HG03442 (cell line): ENCODE measurements at regions not wholly inside any gene's neighbourhood (a gene's known extent, or its start where the extent isn't known, plus 50 kb on each side); places are given as distances from the start of the nearest gene placed in this dataset.
"Not testable (repeated sequence)": the region's sequence is repeated elsewhere in the genome, so short reads cannot be mapped to it uniquely, and the experiment has no call there.

ENCODE experiments used
- ATAC-seq: cut with Tn5 transposase; IDR thresholded peaks from one replicate; pipeline ENCODE4 v1.9.1; 2021; ENCODE audit warnings: mild to moderate bottlenecking, moderate library complexity; ENCODE audit not compliant: unreplicated experiment

- not testable (repeated sequence) for ATAC-seq
Observed at GRCh38 chr16:60605652-60606051, 1430.6 kb downstream of the CDH8 start.

DNA sequence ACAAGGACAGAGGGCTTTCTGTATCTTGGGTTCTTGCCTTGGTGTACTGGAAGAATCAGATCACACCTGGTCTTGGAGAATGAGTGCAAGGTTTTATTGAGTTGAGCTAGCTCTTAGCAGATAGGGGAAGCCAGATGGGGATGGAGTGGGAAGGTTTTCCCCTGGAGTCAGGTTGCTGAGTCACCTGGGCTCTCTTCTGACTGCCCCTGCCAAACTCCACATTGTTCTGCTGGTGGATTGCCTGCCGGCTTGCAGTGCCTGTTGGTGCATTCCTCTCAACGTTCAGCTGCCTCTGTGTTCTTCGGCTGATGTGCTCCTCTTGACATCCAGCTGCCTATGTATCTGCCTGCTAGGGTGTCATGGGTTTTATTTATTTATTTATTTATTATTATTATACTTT lies 1431.1 kb downstream of the CDH8 start:
- no peak for ATAC-seq

DNA sequence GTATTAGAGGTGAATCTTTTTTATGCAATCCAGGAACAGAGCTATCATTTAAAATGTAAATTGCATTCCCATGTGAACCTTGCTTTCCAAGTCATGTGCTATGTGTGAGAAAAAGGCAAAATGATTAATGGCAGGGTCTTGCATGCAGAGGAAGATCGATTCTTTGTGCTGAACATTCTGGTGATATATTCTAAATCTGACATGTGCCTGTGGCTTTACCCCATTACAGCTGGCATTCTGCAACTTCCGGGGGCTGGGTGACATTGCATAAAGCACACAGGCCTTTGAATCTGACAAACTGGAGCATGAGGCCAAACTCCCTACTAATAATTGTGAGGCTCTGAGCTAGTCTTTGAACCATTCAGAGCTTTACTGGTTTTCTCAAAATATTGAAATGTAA lies 1449.7 kb downstream of the CDH8 start:
- ATAC-seq, result no peak

DNA sequence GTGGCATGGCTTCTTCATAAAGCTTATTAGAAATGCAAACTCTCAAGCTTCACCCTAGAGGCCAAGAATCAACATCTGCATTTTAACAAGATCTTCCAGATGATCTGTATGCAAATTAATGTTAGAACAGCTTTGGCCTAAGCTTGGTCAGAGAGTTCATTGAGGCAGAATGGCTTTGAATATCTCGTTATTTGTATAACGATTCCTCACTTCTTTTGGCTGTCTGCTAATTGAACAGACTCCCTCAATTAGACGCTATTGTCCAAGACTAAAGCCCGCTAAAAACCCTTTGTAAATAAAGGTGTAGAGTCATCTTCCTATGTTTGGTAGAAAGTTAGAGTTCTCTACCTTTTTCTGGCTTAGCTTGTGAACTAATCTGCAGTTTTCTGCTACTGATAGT lies 1453.7 kb downstream of the CDH8 start:
- ATAC-seq, result no peak

- ATAC-seq, result no peak
Observed at GRCh38 chr16:60566901-60567300, 1469.3 kb downstream of the CDH8 start.

GRCh38 chr16:60564588-60564987 lies 1471.7 kb downstream of the CDH8 start:
- no peak for ATAC-seq

DNA sequence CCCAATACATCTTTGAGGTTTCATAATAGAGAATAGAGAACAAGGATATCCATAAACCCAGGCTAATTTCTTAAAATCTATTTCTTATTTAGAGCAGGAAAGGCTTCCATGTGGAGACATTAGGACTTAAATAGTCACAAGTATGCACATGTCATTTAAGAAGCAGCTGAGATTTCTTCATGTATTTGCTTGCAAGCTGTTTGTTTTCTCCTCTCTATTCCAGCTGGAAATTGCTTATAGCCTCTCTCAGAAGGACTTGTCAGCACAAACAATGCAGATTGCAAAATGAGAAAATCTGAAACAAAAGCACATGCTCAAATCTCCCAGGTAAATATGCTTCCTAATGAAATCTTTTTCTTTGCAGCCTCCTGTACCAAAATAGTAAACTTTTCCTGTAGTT lies 1473.1 kb downstream of the CDH8 start:
- no peak for ATAC-seq

GRCh38 chr16:60558936-60559335 lies 1477.3 kb downstream of the CDH8 start:
- ATAC-seq, result no peak

GRCh38 chr16:60553090-60553757 lies 1483.0 kb downstream of the CDH8 start:
- no peak for ATAC-seq

DNA sequence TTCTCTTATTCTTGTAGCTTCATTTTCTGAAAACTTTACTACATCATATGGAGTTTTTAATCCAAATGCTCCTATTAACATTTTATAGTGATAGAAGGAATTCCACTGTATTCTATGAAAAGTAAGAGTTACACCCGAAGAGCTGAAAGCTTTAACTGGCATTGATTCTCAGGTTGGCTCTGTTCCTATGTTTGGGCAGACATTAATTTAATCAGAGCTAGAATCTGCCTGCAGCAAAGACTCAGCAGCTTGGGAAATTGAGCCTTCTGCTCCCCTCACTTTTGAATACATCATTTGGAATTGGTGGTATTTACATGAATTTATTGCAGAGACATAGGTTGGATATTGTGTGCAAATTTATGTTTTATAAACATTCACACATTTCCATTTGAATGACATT lies 1494.7 kb downstream of the CDH8 start:
- ATAC-seq, result no peak

GRCh38 chr16:60510941-60511340 lies 1525.3 kb downstream of the CDH8 start:
- ATAC-seq, result no peak

GRCh38 chr16:60510208-60510607 lies 1526.0 kb downstream of the CDH8 start:
- ATAC-seq, result no peak

DNA sequence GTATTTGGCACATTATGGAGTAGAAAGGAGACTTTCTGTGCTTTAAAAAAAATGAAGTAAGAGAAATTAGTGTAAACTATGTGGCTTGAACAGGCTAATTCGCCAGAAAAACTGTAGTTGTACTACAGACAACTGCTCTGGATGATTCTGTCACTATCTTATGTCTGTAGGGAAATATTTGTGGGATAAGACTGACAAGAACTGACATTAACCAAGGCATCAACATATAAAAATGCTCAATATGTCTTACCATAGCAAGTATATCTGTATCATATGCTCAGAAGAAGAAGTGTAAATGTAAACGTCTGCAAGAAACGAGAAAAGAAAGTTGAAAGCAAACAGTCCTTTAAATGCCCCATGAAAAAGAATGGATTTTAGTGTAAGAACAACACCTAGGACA lies 1545.0 kb downstream of the CDH8 start:
- ATAC-seq, result no peak

DNA sequence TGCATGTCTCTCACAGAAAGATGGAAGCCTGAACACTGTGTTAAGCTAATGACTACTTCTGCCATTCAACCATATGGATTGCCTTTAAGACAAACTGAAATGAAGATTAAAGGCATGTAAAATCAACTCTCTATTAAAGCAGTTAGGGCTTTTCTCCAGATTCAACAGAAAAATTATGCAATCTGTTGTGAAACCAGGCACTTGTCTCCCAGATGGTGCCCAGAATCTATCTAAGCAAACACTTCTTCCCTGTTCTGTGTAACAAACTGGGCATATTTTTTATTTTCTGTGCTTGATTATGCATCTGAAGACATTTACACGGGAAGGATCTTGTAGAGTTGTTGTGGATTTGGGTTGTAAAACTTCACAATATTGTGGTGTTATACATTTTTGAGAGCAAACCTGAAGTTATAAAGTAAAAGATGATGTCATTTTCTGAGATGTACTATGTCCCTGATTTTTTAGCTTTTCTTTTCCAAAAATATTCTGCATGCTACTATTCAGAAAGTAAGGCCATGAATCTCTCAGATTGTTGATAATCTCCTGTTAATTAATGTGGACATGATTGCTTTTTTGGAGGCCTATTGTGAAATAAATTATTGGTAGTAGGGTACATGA lies 1550.3 kb downstream of the CDH8 start:
- no peak for ATAC-seq

- ATAC-seq, result no peak
Observed at GRCh38 chr16:60484901-60485300, 1551.3 kb downstream of the CDH8 start.

DNA sequence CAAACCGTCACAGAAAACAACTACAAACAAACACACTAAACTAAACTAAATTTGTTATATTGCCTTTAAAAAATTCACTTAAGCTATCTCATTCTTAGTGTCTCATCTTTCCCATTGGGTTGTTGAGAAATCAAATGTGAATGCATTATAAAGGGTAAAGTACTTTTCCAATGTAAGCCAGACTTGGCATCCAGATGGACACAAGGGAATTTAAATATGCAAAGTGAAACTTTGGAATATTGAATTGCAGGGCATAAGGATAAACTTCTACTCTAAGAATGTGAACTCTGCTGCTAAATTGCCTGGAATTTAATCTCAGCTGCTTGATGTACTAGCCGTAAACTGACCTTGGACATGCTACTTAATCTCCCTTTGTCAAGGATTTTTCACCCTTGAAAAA lies 1554.6 kb downstream of the CDH8 start:
- ATAC-seq, result no peak

GRCh38 chr16:60478810-60479209 lies 1557.4 kb downstream of the CDH8 start:
- ATAC-seq, result no peak

DNA sequence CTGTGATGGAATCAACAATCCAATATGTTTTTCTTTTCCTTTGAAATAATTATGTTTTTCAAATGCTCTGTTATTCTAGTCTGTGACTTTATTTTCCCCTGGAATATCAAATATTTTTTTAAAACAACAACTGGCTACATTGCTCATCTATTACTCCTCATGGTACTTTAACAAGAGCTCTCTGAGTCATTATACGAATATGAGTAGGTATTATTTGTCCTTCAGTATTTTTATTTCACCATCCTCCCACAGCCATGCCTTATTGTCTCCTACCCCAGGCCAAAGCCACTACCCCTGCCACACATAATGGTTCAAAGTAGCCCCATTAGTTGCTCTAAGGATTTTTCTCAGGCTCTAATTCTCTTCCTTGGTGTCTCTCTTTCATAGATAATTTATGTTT lies 1572.3 kb downstream of the CDH8 start:
- ATAC-seq, result no peak

- no peak for ATAC-seq
Observed at GRCh38 chr16:60459463-60459862, 1576.8 kb downstream of the CDH8 start.

DNA sequence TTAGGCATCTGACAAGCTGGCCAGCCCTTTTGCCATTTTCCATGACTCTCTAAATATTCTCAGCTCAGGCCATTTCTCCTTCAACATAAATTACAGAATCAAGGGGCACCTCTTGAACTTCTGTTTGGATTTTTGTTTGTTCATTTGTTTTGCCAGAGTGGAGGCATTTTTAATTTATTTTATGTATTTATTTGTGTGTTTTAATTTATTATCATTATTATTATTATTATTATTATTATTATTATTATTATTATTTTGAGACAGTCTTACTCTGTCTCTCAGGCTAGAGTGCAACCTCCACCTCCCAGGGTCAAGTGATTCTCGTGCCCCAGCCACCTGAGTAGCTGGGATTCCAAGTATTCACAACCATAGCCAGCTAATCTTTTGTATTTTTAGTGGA lies 1578.0 kb downstream of the CDH8 start:
- ATAC-seq, result no peak

GRCh38 chr16:60452646-60453045 lies 1583.6 kb downstream of the CDH8 start:
- no peak for ATAC-seq

DNA sequence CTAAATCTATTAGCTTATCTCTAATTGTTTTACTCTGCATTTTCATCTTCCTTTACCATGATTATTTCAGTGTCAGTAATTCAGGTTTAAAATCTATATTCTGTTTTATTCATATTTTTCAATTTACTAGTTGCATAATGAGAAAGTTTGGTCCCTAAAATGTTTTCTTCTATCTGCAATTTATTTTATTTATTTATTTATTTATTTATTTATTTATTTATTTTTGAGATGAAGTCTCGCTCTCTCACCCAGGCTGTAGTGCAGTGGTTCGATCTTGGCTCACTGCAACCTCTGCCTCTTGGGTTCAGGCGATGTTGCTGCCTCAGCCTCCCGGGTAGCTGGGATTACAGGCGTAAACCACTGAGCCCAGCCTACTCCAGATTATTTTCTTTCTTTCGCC lies 1597.3 kb downstream of the CDH8 start:
- ATAC-seq, result no peak

DNA sequence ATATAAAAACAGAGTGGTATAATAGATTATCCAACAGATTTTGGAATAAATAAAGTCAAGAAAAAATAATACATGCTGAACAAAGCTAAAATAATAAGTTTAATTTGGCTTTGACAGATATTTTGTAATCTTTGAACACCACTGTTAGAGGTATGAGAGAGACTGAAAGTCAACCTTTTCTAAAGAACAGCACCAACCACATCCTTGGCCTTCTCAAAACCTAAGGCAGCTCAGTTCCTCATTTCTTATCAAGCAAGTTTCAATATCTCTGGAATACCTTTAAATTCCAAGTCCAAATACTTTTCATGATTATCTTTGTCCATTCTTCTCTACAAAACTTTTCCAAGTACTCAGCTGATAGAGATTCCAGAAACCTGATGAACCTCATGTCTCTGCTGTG lies 1603.8 kb downstream of the CDH8 start:
- no peak for ATAC-seq
